ENCODE measurements at regions not wholly inside any gene's neighbourhood (a gene's known extent, or its start where the extent isn't known, plus 50 kb on each side); places are given as distances from the start of the nearest gene placed in this dataset.

- no peak for TF ChIP-seq CTCF (IDR thresholded peaks at IDR 0.05)
- TF ChIP-seq NFIC (IDR thresholded peaks at IDR 0.05; ENCODE audit: borderline replicate concordance) = no peak
- TF ChIP-seq, protein P1, sequence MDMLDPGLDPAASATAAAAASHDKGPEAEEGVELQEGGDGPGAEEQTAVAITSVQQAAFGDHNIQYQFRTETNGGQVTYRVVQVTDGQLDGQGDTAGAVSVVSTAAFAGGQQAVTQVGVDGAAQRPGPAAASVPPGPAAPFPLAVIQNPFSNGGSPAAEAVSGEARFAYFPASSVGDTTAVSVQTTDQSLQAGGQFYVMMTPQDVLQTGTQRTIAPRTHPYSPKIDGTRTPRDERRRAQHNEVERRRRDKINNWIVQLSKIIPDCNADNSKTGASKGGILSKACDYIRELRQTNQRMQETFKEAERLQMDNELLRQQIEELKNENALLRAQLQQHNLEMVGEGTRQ (IDR thresholded peaks at IDR 0.05; ENCODE audit: borderline replicate concordance, low read depth, low read length) = no peak
- TF ChIP-seq, protein P2, sequence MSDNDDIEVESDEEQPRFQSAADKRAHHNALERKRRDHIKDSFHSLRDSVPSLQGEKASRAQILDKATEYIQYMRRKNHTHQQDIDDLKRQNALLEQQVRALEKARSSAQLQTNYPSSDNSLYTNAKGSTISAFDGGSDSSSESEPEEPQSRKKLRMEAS (IDR thresholded peaks at IDR 0.05; ENCODE audit: low read depth) = no peak
- TF ChIP-seq RAD21 (IDR thresholded peaks at IDR 0.05; ENCODE audit: low read length) = no peak
- no peak for TF ChIP-seq POLR2AphosphoS5 (IDR thresholded peaks at IDR 0.05; ENCODE audit: low read depth, low read length)
- TF ChIP-seq EP300 (IDR thresholded peaks at IDR 0.05; ENCODE audit: borderline replicate concordance in 1 of 2, low read depth in 1 of 2, low read length in 1 of 2) = no peak
- no peak for TF ChIP-seq JUND (IDR thresholded peaks at IDR 0.05)
- no peak for TF ChIP-seq SIN3A (IDR thresholded peaks at IDR 0.05; ENCODE audit: borderline replicate concordance, low read depth, low read length)
Measured at GRCh38 chr12:12007713-12008231, 63.0 kb upstream of the BCL2L14 start.
